Activated CD8-positive, alpha-beta T cell treated with anti-CD3 and anti-CD28 coated beads for 36 hours (primary cell): ENCODE measurements at regions not wholly inside any gene's neighbourhood (a gene's known extent, or its start where the extent isn't known, plus 50 kb on each side); places are given as distances from the start of the nearest gene placed in this dataset.

Experiments used
- ATAC-seq: fragments of 200-7000 bp; cut with Tn5 transposase; one replicate; pipeline ENCODE4 v1.10.0; 2021; ENCODE audit warnings: mild to moderate bottlenecking, moderate library complexity
- CTCF ChIA-PET: fragments of 350-600 bp; sonication (Branson Sonifier 250); formaldehyde crosslinking; loops from one replicate; lab custom pipeline; 2021; ENCODE audit warnings: antibody characterized with exemption; lab: Charles Lee
- POLR2A ChIA-PET: fragments of 350-600 bp; sonication (Branson Sonifier 250); formaldehyde crosslinking; loops from one replicate; lab custom pipeline; 2021; ENCODE audit warnings: antibody characterized with exemption; lab: Charles Lee
- DNase-seq: peaks from one replicate; pipeline ENCODE4 v3.0.0-alpha.2; 2020
- H3K27ac Mint-ChIP-seq: one replicate; pipeline ENCODE4 v1.8.0; 2021; ENCODE audit warnings: mild to moderate bottlenecking, mixed read lengths
- H3K27me3 Mint-ChIP-seq: one replicate; pipeline ENCODE4 v1.8.0; 2021; ENCODE audit warnings: mixed read lengths
- H3K36me3 Mint-ChIP-seq: one replicate; pipeline ENCODE4 v1.8.0; 2021; ENCODE audit warnings: low read depth, mixed read lengths
- H3K4me1 Mint-ChIP-seq: one replicate; pipeline ENCODE4 v1.8.0; 2021; ENCODE audit warnings: low read depth, mixed read lengths
- H3K4me3 Mint-ChIP-seq: one replicate; pipeline ENCODE4 v1.8.0; 2021; ENCODE audit warnings: mild to moderate bottlenecking, moderate library complexity, mixed read lengths
- H3K9me3 Mint-ChIP-seq: one replicate; pipeline ENCODE4 v1.8.0; 2021; ENCODE audit warnings: mixed read lengths
- CTCF ChIP-seq: fragments of 200-600 bp; IDR thresholded peaks from one replicate; pipeline ENCODE4 v1.8.0; 2022; ENCODE audit warnings: antibody characterized with exemption, mild to moderate bottlenecking
- intact Hi-C: fragments of 100-400 bp; cut with micrococcal nuclease; formaldehyde crosslinking; loops from one replicate; pipeline ENCODE4 v1.10.0; 2022

GRCh38 chr16:79329166-79329521 lies 271.4 kb downstream of the MAF start:
- Mint-ChIP-seq H3K27ac (no peak overlapping the region), H3K27me3 (peaks cover 23% of the 10 kb centered on the region), H3K9me3 (no peaks in the 10 kb centered on the region), H3K36me3 (no peaks in the 10 kb centered on the region), H3K4me1 (peaks cover 11% of the 10 kb centered on the region), H3K4me3 (no peak overlapping the region)
- no peak for ATAC-seq
- TF ChIP-seq CTCF, result no peak
- POLR2A ChIA-PET, result no interaction called here
- DNase-seq, result no peak
- intact Hi-C loops, result no loop called here
- CTCF ChIA-PET, result interaction anchor here (0.7 to 0.9 kb wide), 2 partner anchors 21 to 551 kb away, joined by 4 to 5 read pairs; no protein-coding TSS in a partner anchor

- intact Hi-C loops, result no loop called here
- POLR2A ChIA-PET, result no interaction called here
- DNase-seq (no peak), ATAC-seq (no peak)
- Mint-ChIP-seq H3K36me3 (no peaks in the 10 kb centered on the region), H3K4me3 (no peak overlapping the region), H3K9me3 (no peaks in the 10 kb centered on the region), H3K27ac (no peak overlapping the region), H3K4me1 (peaks cover 11% of the 10 kb centered on the region), H3K27me3 (peaks cover 24% of the 10 kb centered on the region)
- CTCF ChIA-PET, result interaction anchor here (0.6 to 0.9 kb wide), 3 partner anchors 21 to 550 kb away, joined by 3 to 5 read pairs (median 4); no protein-coding TSS in a partner anchor
- TF ChIP-seq CTCF, result no peak
These were observed 272.0 kb downstream of the MAF start for GRCh38 chr16:79328402-79329165.

- Mint-ChIP-seq H3K27ac (no peak overlapping the region), H3K9me3 (no peaks in the 10 kb centered on the region), H3K27me3 (peaks cover 25% of the 10 kb centered on the region), H3K4me3 (no peak overlapping the region), H3K4me1 (peaks cover 11% of the 10 kb centered on the region), H3K36me3 (no peaks in the 10 kb centered on the region)
- ChIA-PET CTCF (no interaction called here), POLR2A (no interaction called here)
- no peak for TF ChIP-seq CTCF
- ATAC-seq, result no peak
- intact Hi-C loops, result no loop called here
- no peak for DNase-seq
These were observed 272.7 kb downstream of the MAF start for GRCh38 chr16:79327836-79328235.

GRCh38 chr16:79326549-79326948 lies 274.0 kb downstream of the MAF start:
- CTCF ChIA-PET, result no interaction called here
- intact Hi-C loops, result no loop called here
- no peak for DNase-seq
- no peak for TF ChIP-seq CTCF
- no peaks in the 10 kb centered on the region for H3K36me3 Mint-ChIP-seq
- H3K4me3 Mint-ChIP-seq, result no peak overlapping the region
- H3K4me1 Mint-ChIP-seq, result peaks cover 11% of the 10 kb centered on the region
- POLR2A ChIA-PET, result no interaction called here
- peaks cover 29% of the 10 kb centered on the region for H3K27me3 Mint-ChIP-seq
- no peak for ATAC-seq
- H3K9me3 Mint-ChIP-seq, result no peaks in the 10 kb centered on the region
- no peak overlapping the region for H3K27ac Mint-ChIP-seq

GRCh38 chr16:79325226-79325945 lies 275.2 kb downstream of the MAF start:
- H3K9me3 Mint-ChIP-seq, result no peaks in the 10 kb centered on the region
- TF ChIP-seq CTCF, result no peak
- intact Hi-C loops, result no loop called here
- POLR2A ChIA-PET, result no interaction called here
- peaks cover 11% of the 10 kb centered on the region for H3K4me1 Mint-ChIP-seq
- DNase-seq (no peak), ATAC-seq (no peak)
- CTCF ChIA-PET, result interaction anchor here (1.5 kb wide), 1 partner anchor 9 kb away, joined by 5 read pairs; no protein-coding TSS in a partner anchor
- no peaks in the 10 kb centered on the region for H3K36me3 Mint-ChIP-seq
- no peak overlapping the region for H3K27ac Mint-ChIP-seq
- no peak overlapping the region for H3K4me3 Mint-ChIP-seq
- peaks cover 34% of the 10 kb centered on the region for H3K27me3 Mint-ChIP-seq
